GM12873 (cell line): ENCODE measurements at regions not wholly inside any gene's neighbourhood (a gene's known extent, or its start where the extent isn't known, plus 50 kb on each side); places are given as distances from the start of the nearest gene placed in this dataset.

Experiments
- TF ChIP-seq, protein P1 (sequence below): IDR thresholded peaks from 2 replicates; pipeline ENCODE4 v1.5.1; 2012; ENCODE audit warnings: low read depth, mild to moderate bottlenecking, moderate library complexity, low read length, control low read depth; ENCODE audit not compliant: insufficient read depth; ENCODE audit errors: missing control alignments

DNA sequence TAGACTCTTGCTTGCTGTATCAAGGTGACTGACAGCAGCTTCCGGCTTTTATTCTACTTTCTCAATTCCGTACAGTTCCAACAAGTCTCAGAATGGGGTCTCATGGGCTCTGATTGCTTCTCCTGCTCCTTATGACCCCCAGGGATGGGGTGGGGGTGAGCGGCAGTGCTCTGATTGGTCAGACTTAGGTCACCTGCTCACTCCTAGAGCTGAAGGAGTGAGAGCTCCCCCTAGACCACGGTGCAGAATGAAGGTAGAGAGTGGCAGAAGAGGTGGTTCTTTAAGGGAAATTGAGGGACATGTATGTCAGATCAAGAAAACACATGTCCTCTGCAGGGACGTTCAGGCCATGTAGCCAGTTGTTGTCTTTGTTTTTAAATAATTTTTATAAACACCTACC lies 115.2 kb downstream of the C9orf152 start:
- TF ChIP-seq, protein P1, sequence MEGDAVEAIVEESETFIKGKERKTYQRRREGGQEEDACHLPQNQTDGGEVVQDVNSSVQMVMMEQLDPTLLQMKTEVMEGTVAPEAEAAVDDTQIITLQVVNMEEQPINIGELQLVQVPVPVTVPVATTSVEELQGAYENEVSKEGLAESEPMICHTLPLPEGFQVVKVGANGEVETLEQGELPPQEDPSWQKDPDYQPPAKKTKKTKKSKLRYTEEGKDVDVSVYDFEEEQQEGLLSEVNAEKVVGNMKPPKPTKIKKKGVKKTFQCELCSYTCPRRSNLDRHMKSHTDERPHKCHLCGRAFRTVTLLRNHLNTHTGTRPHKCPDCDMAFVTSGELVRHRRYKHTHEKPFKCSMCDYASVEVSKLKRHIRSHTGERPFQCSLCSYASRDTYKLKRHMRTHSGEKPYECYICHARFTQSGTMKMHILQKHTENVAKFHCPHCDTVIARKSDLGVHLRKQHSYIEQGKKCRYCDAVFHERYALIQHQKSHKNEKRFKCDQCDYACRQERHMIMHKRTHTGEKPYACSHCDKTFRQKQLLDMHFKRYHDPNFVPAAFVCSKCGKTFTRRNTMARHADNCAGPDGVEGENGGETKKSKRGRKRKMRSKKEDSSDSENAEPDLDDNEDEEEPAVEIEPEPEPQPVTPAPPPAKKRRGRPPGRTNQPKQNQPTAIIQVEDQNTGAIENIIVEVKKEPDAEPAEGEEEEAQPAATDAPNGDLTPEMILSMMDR: no peak

DNA sequence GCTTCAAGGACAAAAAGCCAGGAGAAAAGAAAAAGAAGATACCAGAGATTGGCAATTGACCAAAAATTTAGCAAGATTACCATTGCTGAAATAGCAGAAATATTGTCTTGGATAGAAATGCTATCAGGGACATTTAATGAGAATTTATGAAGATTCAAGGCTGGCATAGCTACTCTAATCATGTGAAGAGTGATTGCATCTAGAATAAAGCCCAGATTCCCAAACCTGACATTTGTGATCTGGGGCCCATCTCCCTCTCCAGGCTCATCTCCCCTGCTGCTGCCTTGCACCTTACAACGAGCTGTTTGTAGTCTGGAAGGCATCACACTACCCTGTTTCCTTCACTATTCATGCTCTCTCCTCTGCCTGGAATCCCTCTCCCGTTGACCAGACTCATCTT lies 114.5 kb downstream of the C9orf152 start:
- TF ChIP-seq, protein P1: no peak

DNA sequence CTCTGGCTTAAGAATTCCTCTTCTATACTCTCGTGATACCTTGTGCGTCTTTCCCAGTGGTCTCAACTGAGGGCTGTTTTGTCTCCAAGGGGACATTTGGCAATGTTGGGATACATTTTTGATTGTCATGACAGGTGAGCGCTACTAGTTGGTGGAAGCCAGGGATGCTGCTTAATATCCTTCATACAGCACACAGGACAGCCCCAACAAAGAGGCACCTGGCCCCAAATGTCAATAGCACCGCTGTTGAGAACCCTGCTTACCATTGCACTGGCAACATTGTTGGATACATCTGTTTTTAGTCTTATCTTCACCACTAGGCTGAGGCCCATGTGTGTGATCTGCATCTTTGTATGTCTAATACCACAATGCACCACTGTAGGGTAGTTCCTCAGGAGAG lies 114.1 kb downstream of the C9orf152 start:
- TF ChIP-seq, protein P1: no peak

DNA sequence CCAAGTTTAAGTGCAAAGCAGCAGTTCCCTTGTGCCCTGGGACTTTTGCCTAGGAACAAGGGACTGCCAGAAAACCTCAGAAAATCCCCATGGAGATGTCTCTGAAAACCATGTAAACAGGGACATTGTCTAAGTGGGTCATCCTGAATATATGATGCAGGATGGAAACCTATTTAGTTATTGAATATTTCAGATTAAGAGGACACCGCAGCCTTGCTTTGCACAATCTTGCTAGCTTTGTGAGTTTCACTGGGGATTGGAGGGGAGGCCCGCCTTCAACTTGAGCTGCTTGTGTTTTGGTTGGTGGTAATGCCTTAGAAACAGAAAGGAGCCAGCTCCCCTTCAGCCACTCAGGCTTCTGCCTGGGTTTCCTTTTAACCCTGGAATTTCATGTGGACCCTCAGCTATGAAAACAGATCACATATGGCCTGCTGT lies 112.8 kb downstream of the C9orf152 start:
- TF ChIP-seq, protein P1: no peak

DNA sequence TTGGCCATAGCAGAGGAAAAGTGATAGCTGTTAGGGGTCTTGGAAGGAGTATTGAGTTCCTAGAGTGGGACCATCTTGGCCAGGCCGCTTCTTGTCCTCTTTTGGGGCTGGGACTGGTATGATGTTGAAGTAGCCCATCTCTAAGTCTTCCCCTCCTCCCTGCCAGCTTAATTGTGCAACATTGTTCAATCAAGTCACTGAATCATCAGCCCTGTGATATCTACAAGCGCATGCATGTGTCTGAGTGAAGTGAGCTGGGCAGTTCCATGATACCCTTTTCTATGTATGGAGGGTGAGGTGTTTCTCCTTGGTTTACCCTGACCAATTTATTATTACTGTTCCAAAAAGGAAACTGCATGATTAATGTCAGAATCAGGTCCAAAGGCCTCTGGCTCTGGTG lies 112.2 kb downstream of the C9orf152 start:
- TF ChIP-seq, protein P1: no peak

DNA sequence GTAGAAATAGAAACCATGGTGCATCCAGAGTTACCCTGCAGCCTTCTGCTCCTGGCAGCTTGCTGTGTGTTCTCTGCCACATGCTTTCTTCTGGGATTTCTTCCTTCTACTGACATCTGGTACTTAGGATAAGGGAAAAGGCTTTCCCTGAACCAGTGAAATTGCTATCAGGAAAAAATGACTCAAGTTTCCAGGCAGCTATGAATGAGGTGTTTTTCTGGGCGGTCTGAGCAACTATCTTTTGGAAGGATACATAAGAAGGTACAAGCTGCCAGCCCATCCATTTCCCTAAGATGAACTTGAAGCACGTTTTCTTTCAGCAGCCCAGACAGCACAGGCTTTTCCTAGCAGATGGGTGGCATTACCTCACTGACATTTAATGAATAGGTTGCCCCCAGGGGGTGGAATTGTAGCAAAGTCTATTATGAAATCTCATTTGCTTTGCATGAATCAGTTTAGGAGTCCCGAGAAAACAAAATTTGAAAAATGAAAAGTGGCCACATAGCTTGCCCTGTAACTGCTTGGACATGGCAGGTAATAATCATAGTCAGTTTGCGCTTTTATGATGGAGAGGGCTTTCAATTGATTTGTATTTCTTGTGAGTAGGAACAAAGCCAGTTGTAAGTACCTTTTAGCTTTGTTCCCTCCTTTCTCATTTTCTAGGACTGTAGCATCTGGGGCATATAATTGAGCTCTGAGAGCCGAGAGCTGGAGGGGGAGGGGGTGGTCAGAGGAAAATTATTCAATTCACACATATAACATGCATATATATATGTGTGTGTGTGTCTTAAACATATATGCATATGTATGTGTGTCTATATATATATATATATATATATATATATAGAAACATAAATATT lies 108.5 kb downstream of the C9orf152 start:
- TF ChIP-seq, protein P1: no peak

DNA sequence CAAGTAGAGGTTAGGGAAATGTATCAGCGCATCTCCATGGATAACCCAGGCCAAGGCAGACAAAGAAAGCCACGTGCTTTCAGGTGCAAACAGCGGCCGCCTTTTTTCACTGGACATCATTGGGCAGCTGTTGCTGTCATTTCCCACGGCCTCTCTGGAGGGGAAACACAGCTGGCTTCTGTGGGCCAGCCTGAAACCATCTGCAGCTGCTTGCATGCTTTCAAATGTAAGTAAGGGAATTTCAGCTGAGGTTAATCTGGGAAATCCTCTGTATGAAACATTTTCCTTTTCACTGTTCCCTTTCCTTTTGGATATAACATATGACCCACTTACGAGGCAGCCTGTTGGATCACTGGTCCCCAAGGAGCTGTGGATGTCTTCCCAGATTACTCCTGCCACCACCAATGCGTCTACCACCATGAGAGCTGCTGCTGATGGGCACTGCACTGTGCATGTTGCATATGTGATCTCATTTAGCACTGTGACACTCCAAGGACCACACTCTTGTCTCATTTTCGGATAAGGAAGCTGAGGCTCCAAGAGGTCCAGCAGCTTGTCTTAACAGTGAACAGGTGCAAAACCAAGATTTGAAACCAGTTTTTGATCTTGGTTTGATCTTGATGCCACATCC lies 106.3 kb downstream of the C9orf152 start:
- TF ChIP-seq, protein P1: no peak
